H4 (cell line): ENCODE measurements at regions not wholly inside any gene's neighbourhood (a gene's known extent, or its start where the extent isn't known, plus 50 kb on each side); places are given as distances from the start of the nearest gene placed in this dataset.

Experiments
- DNase-seq: peaks from one replicate; pipeline ENCODE4 v3.0.0-alpha.2; 2015; ENCODE audit warnings: low spot score

DNA sequence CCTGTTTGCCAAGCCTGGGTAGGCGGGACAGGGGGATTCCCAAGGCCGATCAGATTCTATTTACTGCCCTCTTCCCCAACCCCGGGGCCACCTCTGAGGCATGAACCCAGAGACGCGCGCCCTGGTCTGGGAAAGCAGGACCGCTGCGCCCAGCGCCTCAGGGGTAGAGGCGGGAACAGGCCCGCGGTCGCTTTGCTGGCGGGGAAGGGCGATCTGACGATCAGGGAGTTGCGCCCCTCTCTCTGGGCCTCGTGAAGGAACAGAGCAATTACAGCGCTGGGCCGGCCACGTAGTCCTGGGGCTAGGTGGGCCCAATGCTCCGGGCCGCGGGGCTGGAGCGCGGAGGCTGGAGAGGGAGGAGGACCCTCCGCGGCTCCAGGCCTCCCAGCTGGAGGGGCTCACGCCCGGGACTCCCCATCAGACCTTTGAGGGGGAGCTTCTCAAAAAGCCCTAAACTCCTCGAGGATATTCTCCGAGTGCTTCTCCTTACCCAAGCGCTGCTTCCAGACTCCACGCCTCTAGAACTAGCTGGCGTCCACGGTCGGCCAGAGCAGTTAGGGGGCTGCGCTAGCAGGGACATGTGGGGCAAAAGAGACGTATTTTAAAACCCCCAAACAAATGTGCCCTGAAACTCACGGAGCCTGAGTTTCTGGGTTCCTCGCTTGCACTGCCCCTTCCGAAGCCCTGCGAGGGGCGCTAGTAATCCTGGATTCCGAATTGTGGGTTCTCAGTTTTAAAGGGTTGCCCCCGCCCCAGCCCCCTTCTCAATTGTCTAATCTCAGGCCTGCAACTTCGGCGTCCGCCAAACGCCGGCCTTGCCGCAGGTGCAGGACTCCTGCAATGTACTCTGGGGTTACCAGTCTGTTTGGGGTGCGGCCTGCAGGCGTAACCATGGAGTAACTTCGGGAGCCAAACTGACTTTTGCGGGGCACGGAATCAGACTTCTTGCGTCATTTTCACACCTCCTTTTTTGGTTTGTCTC is 57.6 kb downstream of the TMEM174 start:
- DNase-seq, result no peak

DNA sequence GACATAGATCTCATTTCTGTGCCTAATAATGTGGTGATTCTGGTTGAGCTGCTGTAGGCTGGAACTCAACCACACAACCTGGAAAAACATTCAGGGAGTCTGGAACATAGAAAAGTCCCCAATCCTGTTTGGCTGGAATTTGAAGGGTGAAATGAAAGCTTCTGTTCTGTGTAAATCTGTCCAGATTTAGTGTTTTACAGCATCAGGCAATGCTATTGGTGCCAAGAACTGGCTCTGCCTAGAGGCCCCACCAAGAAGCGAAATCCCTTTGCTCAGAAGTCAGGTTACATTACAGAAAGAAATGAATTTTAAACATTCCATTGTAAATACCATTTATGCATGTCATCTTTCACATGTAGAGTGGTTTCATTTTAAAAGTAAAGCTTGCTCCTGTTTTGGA is 56.3 kb downstream of the TMEM174 start:
- DNase-seq, result no peak

DNA sequence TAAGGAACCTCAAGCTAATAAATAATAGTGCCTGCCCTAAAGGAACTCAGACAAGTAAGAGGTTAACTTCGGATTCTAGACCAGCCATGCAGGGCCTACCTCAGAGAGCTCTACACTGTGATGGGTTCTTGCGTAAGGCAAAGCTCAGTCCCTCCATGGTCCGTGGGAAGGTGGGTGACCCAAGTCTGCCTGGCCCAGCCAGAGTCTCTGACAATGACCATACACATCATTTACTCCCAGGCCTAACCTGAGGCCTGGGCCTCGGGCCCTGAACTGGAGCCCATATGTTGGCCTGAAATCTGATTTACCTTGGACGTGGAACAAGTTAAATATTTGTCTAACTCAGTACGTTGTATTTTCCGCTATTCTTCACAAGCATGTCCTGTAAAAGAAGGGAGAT is 55.1 kb downstream of the TMEM174 start:
- no peak for DNase-seq
